GM12864 (cell line): ENCODE measurements at regions not wholly inside any gene's neighbourhood (a gene's known extent, or its start where the extent isn't known, plus 50 kb on each side); places are given as distances from the start of the nearest gene placed in this dataset.

ENCODE experiments used
- DNase-seq: peaks from one replicate; pipeline ENCODE4 v3.0.0-alpha.2; 2011; ENCODE audit warnings: low read depth
- H3K4me3 ChIP-seq: 2 replicates; pipeline ENCODE4 v1.5.1; 2011; ENCODE audit warnings: mild to moderate bottlenecking, low read depth, low read length, control low read depth
- CTCF ChIP-seq: IDR thresholded peaks from 2 replicates; pipeline ENCODE4 v1.5.1; 2011; ENCODE audit warnings: low read depth, mild to moderate bottlenecking, moderate library complexity, low read length, control low read depth, inconsistent platforms; ENCODE audit errors: missing control alignments

GRCh38 chr20:57782631-57783041 lies 72.8 kb upstream of the PMEPA1 start:
- no peak for TF ChIP-seq CTCF
- H3K4me3 ChIP-seq = no peak overlapping the region
- DNase-seq = no peak

- DNase-seq = no peak
These were observed 72.1 kb upstream of the PMEPA1 start for GRCh38 chr20:57781901-57782300.

GRCh38 chr20:57780906-57781305 lies 71.1 kb upstream of the PMEPA1 start:
- no peak overlapping the region for H3K4me3 ChIP-seq
- no peak for TF ChIP-seq CTCF
- no peak for DNase-seq

More at GRCh38 chr20:57781901-57782300, 72.1 kb upstream of the PMEPA1 start:
- no peak overlapping the region for H3K4me3 ChIP-seq
- no peak for TF ChIP-seq CTCF

- no peak for DNase-seq
- no peak overlapping the region for H3K4me3 ChIP-seq
- TF ChIP-seq CTCF = no peak
These were observed 70.6 kb upstream of the PMEPA1 start for GRCh38 chr20:57780398-57780797.

- DNase-seq = no peak
- no peak overlapping the region for H3K4me3 ChIP-seq
- TF ChIP-seq CTCF = no peak
These were observed 69.7 kb upstream of the PMEPA1 start for GRCh38 chr20:57779401-57780003.

GRCh38 chr20:57777911-57778310 lies 68.1 kb upstream of the PMEPA1 start:
- TF ChIP-seq CTCF = no peak
- H3K4me3 ChIP-seq = no peak overlapping the region
- DNase-seq = no peak

GRCh38 chr20:57774951-57775350 lies 65.1 kb upstream of the PMEPA1 start:
- no peak for DNase-seq
- H3K4me3 ChIP-seq = no peak overlapping the region
- TF ChIP-seq CTCF = no peak
